Caco-2 (cell line): ENCODE measurements at regions not wholly inside any gene's neighbourhood (a gene's known extent, or its start where the extent isn't known, plus 50 kb on each side); places are given as distances from the start of the nearest gene placed in this dataset.

Experiments
- BruUV-seq: library from RNA; stranded (reverse); fragments of 400-500 nt; replicated peaks from 2 replicates; lab custom pipeline; 2021; lab: Mats Ljungman, UMichigan
- CTCF ChIA-PET: fragments of 300-600 bp; sonication (Branson Sonifier 250); formaldehyde crosslinking; loops from one replicate; lab custom pipeline; 2022; ENCODE audit warnings: antibody characterized with exemption; lab: Charles Lee
- POLR2A ChIA-PET: fragments of 300-600 bp; sonication (Branson Sonifier 250); formaldehyde crosslinking; loops from one replicate; lab custom pipeline; 2022; ENCODE audit warnings: antibody characterized with exemption; lab: Charles Lee
- DNase-seq, 2 experiments: peaks; one replicate each; pipeline versions ENCODE4 v3.0.0 to v3.0.0-alpha.2; 2020 to 2022
- H3K27me3 ChIP-seq: replicated peaks from 2 replicates; pipeline ENCODE4 v1.6.0; 2011; ENCODE audit warnings: low read length; ENCODE audit not compliant: control insufficient read depth, insufficient read depth
- H3K36me3 ChIP-seq: 2 replicates; pipeline ENCODE4 v1.5.1; 2011; ENCODE audit warnings: low read length; ENCODE audit not compliant: control insufficient read depth, insufficient read depth
- H3K4me1 ChIP-seq: fragments of 250-450 bp; sonication (Bioruptor Pico); 2 replicates; pipeline ENCODE4 v1.5.1; 2020; ENCODE audit warnings: mild to moderate bottlenecking
- H3K4me3 ChIP-seq: 2 replicates; pipeline ENCODE4 v1.5.1; 2011; ENCODE audit warnings: low read depth, mild to moderate bottlenecking, control low read depth, low read length
- H3K9me3 ChIP-seq: fragments of 250-450 bp; sonication (Bioruptor Pico); 2 replicates; pipeline ENCODE4 v1.5.1; 2020; ENCODE audit warnings: mild to moderate bottlenecking, moderate library complexity
- H3K27ac Mint-ChIP-seq: one replicate; pipeline ENCODE4 v1.8.0; 2022; ENCODE audit warnings: mixed read lengths; ENCODE audit not compliant: unreplicated experiment
- H3K27me3 Mint-ChIP-seq: one replicate; pipeline ENCODE4 v1.8.0; 2022; ENCODE audit warnings: mixed read lengths; ENCODE audit not compliant: insufficient read depth, unreplicated experiment
- H3K36me3 Mint-ChIP-seq: one replicate; pipeline ENCODE4 v1.8.0; 2022; ENCODE audit warnings: mild to moderate bottlenecking, mixed read lengths; ENCODE audit not compliant: insufficient read depth, unreplicated experiment
- H3K4me1 Mint-ChIP-seq: one replicate; pipeline ENCODE4 v1.8.0; 2022; ENCODE audit warnings: low read depth, mixed read lengths; ENCODE audit not compliant: unreplicated experiment
- H3K4me3 Mint-ChIP-seq: one replicate; pipeline ENCODE4 v1.8.0; 2022; ENCODE audit warnings: mild to moderate bottlenecking, moderate library complexity, mixed read lengths; ENCODE audit not compliant: unreplicated experiment
- H3K9me3 Mint-ChIP-seq: one replicate; pipeline ENCODE4 v1.8.0; 2022; ENCODE audit warnings: mixed read lengths; ENCODE audit not compliant: unreplicated experiment
- CTCF ChIP-seq, 2 experiments: fragments of 200-600 bp in 1 of 2; IDR thresholded peaks; 1 replicate in 1 of 2; 2 replicates in 1 of 2; pipeline versions ENCODE4 v1.5.1 to v1.8.0; 2011 to 2022; ENCODE audit warnings: antibody characterized with exemption in 1 of 2, control low read depth in 1 of 2, inconsistent platforms in 1 of 2, low read depth in 1 of 2, low read length in 1 of 2, mild to moderate bottlenecking in 1 of 2, moderate library complexity in 1 of 2; ENCODE audit not compliant: insufficient read depth in 1 of 2, severe bottlenecking in 1 of 2, unreplicated experiment in 1 of 2
- intact Hi-C: fragments of 100-400 bp; cut with micrococcal nuclease; formaldehyde crosslinking; loops from one replicate; pipeline ENCODE4 v1.10.0; 2022; ENCODE audit not compliant: unreplicated experiment

- peaks cover 2% of the 10 kb centered on the region for H3K27me3 Mint-ChIP-seq
- intact Hi-C loops = no loop called here
- no peaks in the 10 kb centered on the region for H3K9me3 Mint-ChIP-seq
- no peaks in the 10 kb centered on the region for H3K9me3 ChIP-seq
- no peak for DNase-seq
- no peak overlapping the region for H3K4me3 Mint-ChIP-seq
- ChIA-PET CTCF (no interaction called here), POLR2A (no interaction called here)
- no TSS peak for BruUV-seq
- H3K4me1 Mint-ChIP-seq = peaks cover 6% of the 10 kb centered on the region
- TF ChIP-seq CTCF (IDR thresholded peaks at IDR 0.05; ENCODE audit: insufficient read depth in 1 of 2, low read depth in 1 of 2, low read length in 1 of 2, severe bottlenecking in 1 of 2, unreplicated experiment in 1 of 2) = no peak
- H3K36me3 Mint-ChIP-seq = no peaks in the 10 kb centered on the region
- H3K4me1 ChIP-seq = peaks cover 5% of the 10 kb centered on the region; the same call in 1 of the 2 replicates
- H3K27ac Mint-ChIP-seq = no peak overlapping the region
- H3K36me3 ChIP-seq = no peaks in the 10 kb centered on the region
- H3K4me3 ChIP-seq = no peak overlapping the region
- no peaks in the 10 kb centered on the region for H3K27me3 ChIP-seq
Observed at GRCh38 chr7:116310141-116310540, 99.8 kb downstream of the TES start.

GRCh38 chr7:116311259-116311658 is 100.9 kb downstream of the TES start:
- ChIA-PET CTCF (no interaction called here), POLR2A (no interaction called here)
- no peak for DNase-seq
- no TSS peak for BruUV-seq
- Histone ChIP-seq H3K4me1 (no peaks in the 10 kb centered on the region), H3K9me3 (no peaks in the 10 kb centered on the region), H3K36me3 (no peaks in the 10 kb centered on the region), H3K27me3 (no peaks in the 10 kb centered on the region), H3K4me3 (no peak overlapping the region)
- Mint-ChIP-seq H3K4me3 (no peak overlapping the region), H3K4me1 (no peaks in the 10 kb centered on the region), H3K27ac (no peak overlapping the region), H3K9me3 (no peaks in the 10 kb centered on the region), H3K36me3 (no peaks in the 10 kb centered on the region), H3K27me3 (no peaks in the 10 kb centered on the region)
- no peak for TF ChIP-seq CTCF (IDR thresholded peaks at IDR 0.05; ENCODE audit: insufficient read depth in 1 of 2, low read depth in 1 of 2, low read length in 1 of 2, severe bottlenecking in 1 of 2, unreplicated experiment in 1 of 2)
- intact Hi-C loops = no loop called here

GRCh38 chr7:116311816-116312471 is 101.6 kb downstream of the TES start:
- intact Hi-C loops = no loop called here
- DNase-seq = no peak
- Histone ChIP-seq H3K9me3 (no peaks in the 10 kb centered on the region), H3K4me1 (no peaks in the 10 kb centered on the region), H3K4me3 (no peak overlapping the region), H3K27me3 (no peaks in the 10 kb centered on the region), H3K36me3 (no peaks in the 10 kb centered on the region)
- H3K27ac Mint-ChIP-seq = no peak overlapping the region
- peaks cover 4% of the 10 kb centered on the region for H3K4me1 Mint-ChIP-seq
- CTCF ChIA-PET = no interaction called here
- H3K36me3 Mint-ChIP-seq = no peaks in the 10 kb centered on the region
- H3K9me3 Mint-ChIP-seq = no peaks in the 10 kb centered on the region
- POLR2A ChIA-PET = no interaction called here
- no peak for TF ChIP-seq CTCF (IDR thresholded peaks at IDR 0.05; ENCODE audit: insufficient read depth in 1 of 2, low read depth in 1 of 2, low read length in 1 of 2, severe bottlenecking in 1 of 2, unreplicated experiment in 1 of 2)
- no peak overlapping the region for H3K4me3 Mint-ChIP-seq
- H3K27me3 Mint-ChIP-seq = no peaks in the 10 kb centered on the region
- BruUV-seq = no TSS peak
